ENCODE measurements at regions not wholly inside any gene's neighbourhood (a gene's known extent, or its start where the extent isn't known, plus 50 kb on each side); places are given as distances from the start of the nearest gene placed in this dataset.

DNA sequence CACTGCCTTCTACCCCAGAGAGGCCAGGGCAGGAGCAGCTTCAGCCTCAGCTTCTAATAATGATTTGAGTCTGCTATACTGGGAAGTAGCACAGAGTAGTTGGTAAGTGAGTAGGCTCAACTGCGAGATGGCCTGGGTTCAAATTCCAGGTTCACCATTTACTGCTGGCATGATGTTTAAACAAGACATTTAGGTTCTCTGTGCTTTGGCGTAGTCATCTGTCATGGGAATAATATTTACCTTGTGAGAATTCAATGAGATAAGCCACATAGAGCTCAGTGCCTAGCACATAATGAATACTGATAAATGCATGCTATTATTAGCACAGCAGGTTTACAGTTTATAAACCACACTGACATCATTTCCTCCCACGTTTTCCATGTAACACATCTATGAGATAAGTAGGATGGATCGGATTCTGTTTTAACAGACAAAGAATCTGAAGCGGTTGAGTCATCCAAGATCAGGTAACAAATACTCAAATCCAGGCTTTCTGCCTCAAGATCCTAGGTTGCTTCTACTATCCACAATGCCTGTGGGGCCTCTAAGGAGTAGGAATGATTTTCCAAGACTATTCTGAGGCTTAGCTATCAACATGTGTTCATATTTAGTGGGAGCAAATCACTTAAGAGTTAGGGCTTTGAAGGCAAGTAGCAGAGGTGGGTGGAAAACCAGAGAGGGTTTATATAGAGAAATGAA, 72.9 kb upstream of the DTNBP1 start (continued):
- TF ChIP-seq, protein P1, sequence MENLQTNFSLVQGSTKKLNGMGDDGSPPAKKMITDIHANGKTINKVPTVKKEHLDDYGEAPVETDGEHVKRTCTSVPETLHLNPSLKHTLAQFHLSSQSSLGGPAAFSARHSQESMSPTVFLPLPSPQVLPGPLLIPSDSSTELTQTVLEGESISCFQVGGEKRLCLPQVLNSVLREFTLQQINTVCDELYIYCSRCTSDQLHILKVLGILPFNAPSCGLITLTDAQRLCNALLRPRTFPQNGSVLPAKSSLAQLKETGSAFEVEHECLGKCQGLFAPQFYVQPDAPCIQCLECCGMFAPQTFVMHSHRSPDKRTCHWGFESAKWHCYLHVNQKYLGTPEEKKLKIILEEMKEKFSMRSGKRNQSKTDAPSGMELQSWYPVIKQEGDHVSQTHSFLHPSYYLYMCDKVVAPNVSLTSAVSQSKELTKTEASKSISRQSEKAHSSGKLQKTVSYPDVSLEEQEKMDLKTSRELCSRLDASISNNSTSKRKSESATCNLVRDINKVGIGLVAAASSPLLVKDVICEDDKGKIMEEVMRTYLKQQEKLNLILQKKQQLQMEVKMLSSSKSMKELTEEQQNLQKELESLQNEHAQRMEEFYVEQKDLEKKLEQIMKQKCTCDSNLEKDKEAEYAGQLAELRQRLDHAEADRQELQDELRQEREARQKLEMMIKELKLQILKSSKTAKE (IDR thresholded peaks at IDR 0.05; ENCODE audit: low read depth, poor library complexity, severe bottlenecking) = peak; percentile 22
- TF ChIP-seq CBFB (IDR thresholded peaks at IDR 0.05; ENCODE audit: low read depth) = 0 out of 2 replicates have a peak, but pooled peaks have one; percentile 16
- no peak for TF ChIP-seq NFYA (IDR thresholded peaks at IDR 0.05; ENCODE audit: borderline replicate concordance, low read depth, low read length)
- no peak for TF ChIP-seq ZNF384 (IDR thresholded peaks at IDR 0.05; ENCODE audit: borderline replicate concordance, low read depth, low read length)
- TF ChIP-seq, protein P2, sequence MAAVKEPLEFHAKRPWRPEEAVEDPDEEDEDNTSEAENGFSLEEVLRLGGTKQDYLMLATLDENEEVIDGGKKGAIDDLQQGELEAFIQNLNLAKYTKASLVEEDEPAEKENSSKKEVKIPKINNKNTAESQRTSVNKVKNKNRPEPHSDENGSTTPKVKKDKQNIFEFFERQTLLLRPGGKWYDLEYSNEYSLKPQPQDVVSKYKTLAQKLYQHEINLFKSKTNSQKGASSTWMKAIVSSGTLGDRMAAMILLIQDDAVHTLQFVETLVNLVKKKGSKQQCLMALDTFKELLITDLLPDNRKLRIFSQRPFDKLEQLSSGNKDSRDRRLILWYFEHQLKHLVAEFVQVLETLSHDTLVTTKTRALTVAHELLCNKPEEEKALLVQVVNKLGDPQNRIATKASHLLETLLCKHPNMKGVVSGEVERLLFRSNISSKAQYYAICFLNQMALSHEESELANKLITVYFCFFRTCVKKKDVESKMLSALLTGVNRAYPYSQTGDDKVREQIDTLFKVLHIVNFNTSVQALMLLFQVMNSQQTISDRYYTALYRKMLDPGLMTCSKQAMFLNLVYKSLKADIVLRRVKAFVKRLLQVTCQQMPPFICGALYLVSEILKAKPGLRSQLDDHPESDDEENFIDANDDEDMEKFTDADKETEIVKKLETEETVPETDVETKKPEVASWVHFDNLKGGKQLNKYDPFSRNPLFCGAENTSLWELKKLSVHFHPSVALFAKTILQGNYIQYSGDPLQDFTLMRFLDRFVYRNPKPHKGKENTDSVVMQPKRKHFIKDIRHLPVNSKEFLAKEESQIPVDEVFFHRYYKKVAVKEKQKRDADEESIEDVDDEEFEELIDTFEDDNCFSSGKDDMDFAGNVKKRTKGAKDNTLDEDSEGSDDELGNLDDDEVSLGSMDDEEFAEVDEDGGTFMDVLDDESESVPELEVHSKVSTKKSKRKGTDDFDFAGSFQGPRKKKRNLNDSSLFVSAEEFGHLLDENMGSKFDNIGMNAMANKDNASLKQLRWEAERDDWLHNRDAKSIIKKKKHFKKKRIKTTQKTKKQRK (IDR thresholded peaks at IDR 0.05; ENCODE audit: low read depth, low read length) = no peak
- no peak for TF ChIP-seq MXI1 (IDR thresholded peaks at IDR 0.05; ENCODE audit: low read depth, low read length)
- no peak for TF ChIP-seq RCOR1 (conservative IDR thresholded peaks at IDR 0.05; ENCODE audit: low read depth, low read length)
- TF ChIP-seq PAX5 (IDR thresholded peaks at IDR 0.05; ENCODE audit: borderline replicate concordance, low read depth, low read length) = no peak
- TF ChIP-seq MYC (IDR thresholded peaks at IDR 0.05; ENCODE audit: insufficient read depth, insufficient read length, insufficient replicate concordance, low read length, severe bottlenecking) = no peak
- peak; percentile 96 for TF ChIP-seq IKZF1 (conservative IDR thresholded peaks at IDR 0.05)
- TF ChIP-seq MTA3 (IDR thresholded peaks at IDR 0.05; ENCODE audit: borderline replicate concordance, low read length) = no peak
- TF ChIP-seq JUNB (IDR thresholded peaks at IDR 0.05) = peak; percentile 78
- no peak for TF ChIP-seq HCFC1 (IDR thresholded peaks at IDR 0.05; ENCODE audit: low read length)
- TF ChIP-seq, protein P3, sequence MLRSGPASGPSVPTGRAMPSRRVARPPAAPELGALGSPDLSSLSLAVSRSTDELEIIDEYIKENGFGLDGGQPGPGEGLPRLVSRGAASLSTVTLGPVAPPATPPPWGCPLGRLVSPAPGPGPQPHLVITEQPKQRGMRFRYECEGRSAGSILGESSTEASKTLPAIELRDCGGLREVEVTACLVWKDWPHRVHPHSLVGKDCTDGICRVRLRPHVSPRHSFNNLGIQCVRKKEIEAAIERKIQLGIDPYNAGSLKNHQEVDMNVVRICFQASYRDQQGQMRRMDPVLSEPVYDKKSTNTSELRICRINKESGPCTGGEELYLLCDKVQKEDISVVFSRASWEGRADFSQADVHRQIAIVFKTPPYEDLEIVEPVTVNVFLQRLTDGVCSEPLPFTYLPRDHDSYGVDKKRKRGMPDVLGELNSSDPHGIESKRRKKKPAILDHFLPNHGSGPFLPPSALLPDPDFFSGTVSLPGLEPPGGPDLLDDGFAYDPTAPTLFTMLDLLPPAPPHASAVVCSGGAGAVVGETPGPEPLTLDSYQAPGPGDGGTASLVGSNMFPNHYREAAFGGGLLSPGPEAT (IDR thresholded peaks at IDR 0.05; ENCODE audit: low read depth) = peak; percentile 48; the same call in 1 of the 2 replicates
- TF ChIP-seq ETV6 (conservative IDR thresholded peaks at IDR 0.05 in 1 of 2, IDR thresholded peaks at IDR 0.05 in 1 of 2; ENCODE audit: borderline replicate concordance in 1 of 2, low read depth in 1 of 2) = 0 out of 4 replicates have a peak, but pooled peaks of 1 of the 2 experiments have one; percentile 28
- TF ChIP-seq NFYB (IDR thresholded peaks at IDR 0.05; ENCODE audit: insufficient read depth, low read depth, low read length) = no peak

Data from GM12878 (cell line).